Astrocyte (in vitro differentiated cells and primary cell): ENCODE measurements at regions not wholly inside any gene's neighbourhood (a gene's known extent, or its start where the extent isn't known, plus 50 kb on each side); places are given as distances from the start of the nearest gene placed in this dataset.

Experiments used
- EZH2 ChIP-seq: IDR thresholded peaks from 2 replicates; pipeline ENCODE4 v1.6.1; 2012; ENCODE audit warnings: mild to moderate bottlenecking, low read length, inconsistent platforms; ENCODE audit not compliant: insufficient read depth
- TF ChIP-seq, protein P1 (sequence below): IDR thresholded peaks from 2 replicates; pipeline ENCODE4 v1.5.1; 2011; ENCODE audit warnings: low read depth, mild to moderate bottlenecking, inconsistent platforms, low read length, moderate library complexity; ENCODE audit not compliant: insufficient read depth

DNA sequence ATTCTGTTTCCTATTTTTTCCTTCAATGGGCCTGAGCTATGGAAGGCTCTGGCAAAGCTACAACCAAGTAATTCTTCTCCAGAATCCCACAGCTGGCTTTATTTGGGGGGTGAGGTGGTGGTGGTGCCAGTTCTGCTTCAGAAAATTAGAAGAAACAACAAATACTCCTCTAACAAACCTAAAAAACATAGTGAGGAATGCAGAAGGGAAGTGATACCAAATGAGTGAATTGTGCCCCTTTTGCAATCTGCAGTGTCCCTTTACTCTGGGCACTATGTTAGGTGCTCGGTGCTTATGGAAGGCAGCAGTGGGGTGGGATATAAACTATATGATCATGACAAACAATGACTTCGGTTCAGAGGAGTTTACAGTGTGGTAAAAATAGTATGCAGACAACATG lies 90.4 kb upstream of the ROPN1 start:
- TF ChIP-seq, protein P1, sequence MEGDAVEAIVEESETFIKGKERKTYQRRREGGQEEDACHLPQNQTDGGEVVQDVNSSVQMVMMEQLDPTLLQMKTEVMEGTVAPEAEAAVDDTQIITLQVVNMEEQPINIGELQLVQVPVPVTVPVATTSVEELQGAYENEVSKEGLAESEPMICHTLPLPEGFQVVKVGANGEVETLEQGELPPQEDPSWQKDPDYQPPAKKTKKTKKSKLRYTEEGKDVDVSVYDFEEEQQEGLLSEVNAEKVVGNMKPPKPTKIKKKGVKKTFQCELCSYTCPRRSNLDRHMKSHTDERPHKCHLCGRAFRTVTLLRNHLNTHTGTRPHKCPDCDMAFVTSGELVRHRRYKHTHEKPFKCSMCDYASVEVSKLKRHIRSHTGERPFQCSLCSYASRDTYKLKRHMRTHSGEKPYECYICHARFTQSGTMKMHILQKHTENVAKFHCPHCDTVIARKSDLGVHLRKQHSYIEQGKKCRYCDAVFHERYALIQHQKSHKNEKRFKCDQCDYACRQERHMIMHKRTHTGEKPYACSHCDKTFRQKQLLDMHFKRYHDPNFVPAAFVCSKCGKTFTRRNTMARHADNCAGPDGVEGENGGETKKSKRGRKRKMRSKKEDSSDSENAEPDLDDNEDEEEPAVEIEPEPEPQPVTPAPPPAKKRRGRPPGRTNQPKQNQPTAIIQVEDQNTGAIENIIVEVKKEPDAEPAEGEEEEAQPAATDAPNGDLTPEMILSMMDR: no peak
- TF ChIP-seq EZH2: no peak
